ENCODE measurements at regions not wholly inside any gene's neighbourhood (a gene's known extent, or its start where the extent isn't known, plus 50 kb on each side); places are given as distances from the start of the nearest gene placed in this dataset.
A peak's percentile ranks its signal among the peaks of the same experiment; 100 is the strongest.

DNA sequence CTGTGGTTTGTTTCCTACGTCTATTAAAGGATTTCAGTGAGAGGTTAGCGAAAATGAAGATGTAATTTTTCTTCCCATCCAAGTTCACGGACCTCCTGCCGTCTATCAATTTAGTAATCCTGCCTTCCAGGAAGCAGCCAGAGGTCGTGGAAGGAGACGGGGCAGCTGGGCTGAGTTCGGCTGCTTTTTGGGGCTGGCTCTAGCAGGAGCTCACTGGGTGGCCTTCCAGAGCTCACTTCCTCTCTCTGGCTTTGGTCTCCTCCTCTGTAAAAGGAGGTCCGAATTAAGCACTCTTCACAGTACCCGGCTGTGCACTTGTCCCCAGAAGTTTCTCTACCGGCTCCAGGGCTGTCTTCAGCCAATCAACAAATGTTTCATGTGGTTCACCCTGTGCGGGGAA lies 295.4 kb downstream of the BCOR start:
- no peak for DNase-seq
- Histone ChIP-seq H3K4me2 (ENCODE audit: low read length, poor library complexity, severe bottlenecking) (no peak overlapping the region), H2BK12ac (ENCODE audit: low read length in 2 of 2) (no peak overlapping the region), H3K9me3 (ENCODE audit: control insufficient read depth, low read length) (no peaks in the 10 kb centered on the region), H4K91ac (ENCODE audit: low read length) (no peak overlapping the region), H3K79me1 (replicated peaks; ENCODE audit: low read length, poor library complexity, severe bottlenecking) (no peaks in the 10 kb centered on the region), H3K18ac (ENCODE audit: low read depth in 1 of 2, low read length in 2 of 2) (no peak overlapping the region), H2BK15ac (ENCODE audit: low read depth, poor library complexity, severe bottlenecking) (no peak overlapping the region), H3K36me3 (ENCODE audit: control insufficient read depth in 1 of 2, insufficient read depth in 2 of 2, low read depth in 1 of 2, low read length in 2 of 2) (no peaks in the 10 kb centered on the region), H4K8ac (ENCODE audit: low read length) (no peak overlapping the region), H3K4ac (ENCODE audit: low read depth in 1 of 2, low read length in 2 of 2) (no peak overlapping the region), H2BK120ac (ENCODE audit: low read depth, low read length) (no peak overlapping the region), H2AFZ (ENCODE audit: low read depth, low read length) (no peak overlapping the region), H2AK5ac (ENCODE audit: low read length, severe bottlenecking) (no peak overlapping the region), H3K27ac (ENCODE audit: low read length, poor library complexity, severe bottlenecking) (no peak overlapping the region), H3K27me3 (ENCODE audit: control insufficient read depth in 1 of 2, insufficient read depth in 1 of 2, low read length in 2 of 2) (peaks cover 0 to 43% of the 10 kb centered on the region in 2 experiments), H3K23ac (ENCODE audit: low read length in 2 of 2) (no peak overlapping the region), H3K14ac (ENCODE audit: low read length in 2 of 2) (no peak overlapping the region), H3K4me1 (ENCODE audit: control insufficient read depth, insufficient read depth, low read depth, low read length) (no peaks in the 10 kb centered on the region), H3K9ac (ENCODE audit: low read length) (no peak overlapping the region), H3K4me3 (ENCODE audit: insufficient read depth in 1 of 2, low read depth in 1 of 2, low read length in 2 of 2) (no peak overlapping the region), H2BK5ac (ENCODE audit: low read depth, low read length, poor library complexity, severe bottlenecking) (no peak overlapping the region)
- 29% methylated on average over 9 of the region's 11 CpGs for WGBS

- Histone ChIP-seq H3K4me3 (ENCODE audit: insufficient read depth in 1 of 2, low read depth in 1 of 2, low read length in 2 of 2) (no peak overlapping the region), H3K79me1 (replicated peaks; ENCODE audit: low read length, poor library complexity, severe bottlenecking) (no peaks in the 10 kb centered on the region), H3K4me1 (ENCODE audit: control insufficient read depth, insufficient read depth, low read depth, low read length) (no peaks in the 10 kb centered on the region), H2BK120ac (ENCODE audit: low read depth, low read length) (no peak overlapping the region), H4K91ac (ENCODE audit: low read length) (no peak overlapping the region), H2AFZ (ENCODE audit: low read depth, low read length) (no peak overlapping the region), H3K4ac (ENCODE audit: low read depth in 1 of 2, low read length in 2 of 2) (no peak overlapping the region), H3K9ac (ENCODE audit: low read length) (no peak overlapping the region), H4K8ac (ENCODE audit: low read length) (no peak overlapping the region), H3K9me3 (ENCODE audit: control insufficient read depth, low read length) (no peaks in the 10 kb centered on the region), H3K36me3 (ENCODE audit: control insufficient read depth in 1 of 2, insufficient read depth in 2 of 2, low read depth in 1 of 2, low read length in 2 of 2) (no peaks in the 10 kb centered on the region), H2BK12ac (ENCODE audit: low read length in 2 of 2) (no peak overlapping the region), H3K27me3 (ENCODE audit: control insufficient read depth in 1 of 2, insufficient read depth in 1 of 2, low read length in 2 of 2) (peaks cover 0 to 41% of the 10 kb centered on the region in 2 experiments), H3K18ac (ENCODE audit: low read depth in 1 of 2, low read length in 2 of 2) (no peak overlapping the region), H2BK5ac (ENCODE audit: low read depth, low read length, poor library complexity, severe bottlenecking) (no peak overlapping the region), H3K23ac (ENCODE audit: low read length in 2 of 2) (no peak overlapping the region), H3K27ac (ENCODE audit: low read length, poor library complexity, severe bottlenecking) (no peak overlapping the region), H2AK5ac (ENCODE audit: low read length, severe bottlenecking) (no peak overlapping the region), H3K14ac (ENCODE audit: low read length in 2 of 2) (no peak overlapping the region), H3K4me2 (ENCODE audit: low read length, poor library complexity, severe bottlenecking) (no peak overlapping the region), H2BK15ac (ENCODE audit: low read depth, poor library complexity, severe bottlenecking) (no peak overlapping the region)
- WGBS, result 65% methylated on average over 8 of the region's 10 CpGs
- no peak for DNase-seq
Observed at GRCh38 chrX:39802908-39803307, 294.9 kb downstream of the BCOR start.

GRCh38 chrX:39805022-39805421 lies 292.7 kb downstream of the BCOR start:
- Histone ChIP-seq H3K4ac (ENCODE audit: low read depth in 1 of 2, low read length in 2 of 2) (no peak overlapping the region), H3K27me3 (ENCODE audit: control insufficient read depth in 1 of 2, insufficient read depth in 1 of 2, low read length in 2 of 2) (peaks cover 0 to 39% of the 10 kb centered on the region in 2 experiments), H3K18ac (ENCODE audit: low read depth in 1 of 2, low read length in 2 of 2) (no peak overlapping the region), H2BK120ac (ENCODE audit: low read depth, low read length) (no peak overlapping the region), H2AK5ac (ENCODE audit: low read length, severe bottlenecking) (no peak overlapping the region), H4K91ac (ENCODE audit: low read length) (peak overlapping the region; percentile 27), H2BK15ac (ENCODE audit: low read depth, poor library complexity, severe bottlenecking) (no peak overlapping the region), H3K9ac (ENCODE audit: low read length) (no peak overlapping the region), H2AFZ (ENCODE audit: low read depth, low read length) (no peak overlapping the region), H3K27ac (ENCODE audit: low read length, poor library complexity, severe bottlenecking) (no peak overlapping the region), H3K4me3 (ENCODE audit: insufficient read depth in 1 of 2, low read depth in 1 of 2, low read length in 2 of 2) (no peak overlapping the region), H3K4me1 (ENCODE audit: control insufficient read depth, insufficient read depth, low read depth, low read length) (peaks cover 9% of the 10 kb centered on the region), H3K14ac (ENCODE audit: low read length in 2 of 2) (no peak overlapping the region), H3K23ac (ENCODE audit: low read length in 2 of 2) (no peak overlapping the region), H3K36me3 (ENCODE audit: control insufficient read depth in 1 of 2, insufficient read depth in 2 of 2, low read depth in 1 of 2, low read length in 2 of 2) (no peaks in the 10 kb centered on the region), H3K4me2 (ENCODE audit: low read length, poor library complexity, severe bottlenecking) (no peak overlapping the region), H2BK5ac (ENCODE audit: low read depth, low read length, poor library complexity, severe bottlenecking) (no peak overlapping the region), H4K8ac (ENCODE audit: low read length) (peak overlapping the region; percentile 72), H3K79me1 (replicated peaks; ENCODE audit: low read length, poor library complexity, severe bottlenecking) (no peaks in the 10 kb centered on the region), H3K9me3 (ENCODE audit: control insufficient read depth, low read length) (no peaks in the 10 kb centered on the region), H2BK12ac (ENCODE audit: low read length in 2 of 2) (no peak overlapping the region)
- DNase-seq, result no peak
- 72% methylated on average over 2 of the region's 2 CpGs for WGBS

- Histone ChIP-seq H3K23ac (ENCODE audit: low read length in 2 of 2) (no peak overlapping the region), H3K9ac (ENCODE audit: low read length) (no peak overlapping the region), H2BK120ac (ENCODE audit: low read depth, low read length) (no peak overlapping the region), H2AFZ (ENCODE audit: low read depth, low read length) (no peak overlapping the region), H3K4me3 (ENCODE audit: insufficient read depth in 1 of 2, low read depth in 1 of 2, low read length in 2 of 2) (no peak overlapping the region), H2BK15ac (ENCODE audit: low read depth, poor library complexity, severe bottlenecking) (no peak overlapping the region), H3K4me1 (ENCODE audit: control insufficient read depth, insufficient read depth, low read depth, low read length) (peaks cover 9% of the 10 kb centered on the region), H4K8ac (ENCODE audit: low read length) (no peak overlapping the region), H4K91ac (ENCODE audit: low read length) (no peak overlapping the region), H3K27me3 (ENCODE audit: control insufficient read depth in 1 of 2, insufficient read depth in 1 of 2, low read length in 2 of 2) (peaks cover 0 to 46% of the 10 kb centered on the region in 2 experiments), H3K9me3 (ENCODE audit: control insufficient read depth, low read length) (no peaks in the 10 kb centered on the region), H3K4me2 (ENCODE audit: low read length, poor library complexity, severe bottlenecking) (no peak overlapping the region), H3K14ac (ENCODE audit: low read length in 2 of 2) (no peak overlapping the region), H2BK5ac (ENCODE audit: low read depth, low read length, poor library complexity, severe bottlenecking) (no peak overlapping the region), H3K18ac (ENCODE audit: low read depth in 1 of 2, low read length in 2 of 2) (no peak overlapping the region), H3K36me3 (ENCODE audit: control insufficient read depth in 1 of 2, insufficient read depth in 2 of 2, low read depth in 1 of 2, low read length in 2 of 2) (no peaks in the 10 kb centered on the region), H3K4ac (ENCODE audit: low read depth in 1 of 2, low read length in 2 of 2) (no peak overlapping the region), H2AK5ac (ENCODE audit: low read length, severe bottlenecking) (no peak overlapping the region), H2BK12ac (ENCODE audit: low read length in 2 of 2) (no peak overlapping the region), H3K27ac (ENCODE audit: low read length, poor library complexity, severe bottlenecking) (no peak overlapping the region), H3K79me1 (replicated peaks; ENCODE audit: low read length, poor library complexity, severe bottlenecking) (no peaks in the 10 kb centered on the region)
- DNase-seq, result no peak
- whole genome bisulfite sequencing, result 97% methylated on average over 4 of the region's 5 CpGs
Observed at GRCh38 chrX:39805825-39806224, 291.9 kb downstream of the BCOR start.
